Upper lobe of left lung (tissue), 4 donors: ENCODE measurements at regions not wholly inside any gene's neighbourhood (a gene's known extent, or its start where the extent isn't known, plus 50 kb on each side); places are given as distances from the start of the nearest gene placed in this dataset.

Experiments used
- POLR2A ChIP-seq, 4 donors: fragments of 450-650 bp; IDR thresholded peaks; one replicate each; pipeline ENCODE4 v1.5.1; 2016 to 2017; ENCODE audit warnings: antibody characterized with exemption in 4 of 4, mild to moderate bottlenecking in 2 of 4
- TF ChIP-seq, protein P1 (sequence below), 6 experiments: fragments of 450-650 bp in 4 of 6; fragments of 200-600 bp in 2 of 6; sonication (generic) in 2 of 6; IDR thresholded peaks; one replicate each; pipeline ENCODE4 v1.5.1; 2016 to 2019; ENCODE audit warnings: antibody characterized with exemption in 6 of 6

DNA sequence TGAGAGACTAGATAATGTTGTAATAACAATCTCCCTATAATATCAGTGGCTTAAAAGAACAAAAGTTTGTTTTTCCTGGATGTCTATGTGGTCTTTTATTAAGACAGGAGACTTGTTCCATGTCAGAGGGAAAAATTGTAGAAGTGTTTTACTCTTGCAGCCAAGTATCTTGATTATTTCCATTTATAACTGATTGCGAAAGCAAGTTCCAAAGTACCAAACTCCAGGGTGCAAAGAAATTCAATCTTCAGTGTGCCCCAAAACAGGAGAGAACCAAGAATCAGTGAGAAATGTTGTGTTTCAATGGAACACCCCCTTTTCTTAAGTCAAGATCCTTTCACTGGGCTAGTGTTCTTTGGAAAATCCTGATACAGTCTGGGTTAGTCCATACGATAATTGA lies 624.4 kb upstream of the BCHE start:
- TF ChIP-seq POLR2A (IDR thresholded peaks at IDR 0.05) = no peak
- TF ChIP-seq, protein P1, sequence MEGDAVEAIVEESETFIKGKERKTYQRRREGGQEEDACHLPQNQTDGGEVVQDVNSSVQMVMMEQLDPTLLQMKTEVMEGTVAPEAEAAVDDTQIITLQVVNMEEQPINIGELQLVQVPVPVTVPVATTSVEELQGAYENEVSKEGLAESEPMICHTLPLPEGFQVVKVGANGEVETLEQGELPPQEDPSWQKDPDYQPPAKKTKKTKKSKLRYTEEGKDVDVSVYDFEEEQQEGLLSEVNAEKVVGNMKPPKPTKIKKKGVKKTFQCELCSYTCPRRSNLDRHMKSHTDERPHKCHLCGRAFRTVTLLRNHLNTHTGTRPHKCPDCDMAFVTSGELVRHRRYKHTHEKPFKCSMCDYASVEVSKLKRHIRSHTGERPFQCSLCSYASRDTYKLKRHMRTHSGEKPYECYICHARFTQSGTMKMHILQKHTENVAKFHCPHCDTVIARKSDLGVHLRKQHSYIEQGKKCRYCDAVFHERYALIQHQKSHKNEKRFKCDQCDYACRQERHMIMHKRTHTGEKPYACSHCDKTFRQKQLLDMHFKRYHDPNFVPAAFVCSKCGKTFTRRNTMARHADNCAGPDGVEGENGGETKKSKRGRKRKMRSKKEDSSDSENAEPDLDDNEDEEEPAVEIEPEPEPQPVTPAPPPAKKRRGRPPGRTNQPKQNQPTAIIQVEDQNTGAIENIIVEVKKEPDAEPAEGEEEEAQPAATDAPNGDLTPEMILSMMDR (IDR thresholded peaks at IDR 0.05) = no peak
